ENCODE measurements at regions not wholly inside any gene's neighbourhood (a gene's known extent, or its start where the extent isn't known, plus 50 kb on each side); places are given as distances from the start of the nearest gene placed in this dataset.

- TF ChIP-seq BHLHE40 (IDR thresholded peaks at IDR 0.05; ENCODE audit: low read depth, low read length) (no peak), POLR2A (IDR thresholded peaks at IDR 0.05; ENCODE audit: low read depth, low read length) (no peak), CTCF (conservative IDR thresholded peaks at IDR 0.05; ENCODE audit: low read depth, low read length) (no peak), RAD21 (IDR thresholded peaks at IDR 0.05; ENCODE audit: low read length) (no peak), USF2 (IDR thresholded peaks at IDR 0.05; ENCODE audit: low read depth, low read length) (no peak), FOS (IDR thresholded peaks at IDR 0.05; ENCODE audit: low read depth, low read length) (no peak), RCOR1 (IDR thresholded peaks at IDR 0.05; ENCODE audit: insufficient replicate concordance, low read length) (no peak), CHD1 (IDR thresholded peaks at IDR 0.05; ENCODE audit: low read depth, low read length) (no peak)
These were observed 66.1 kb upstream of the ATP8B1 start for GRCh38 chr18:57869221-57869620.

Data from IMR-90 (cell line).